CD8-positive, alpha-beta memory T cell (primary cell): ENCODE measurements at regions not wholly inside any gene's neighbourhood (a gene's known extent, or its start where the extent isn't known, plus 50 kb on each side); places are given as distances from the start of the nearest gene placed in this dataset.

ENCODE experiments used
- CTCF ChIA-PET: fragments of 350-600 bp; sonication (Branson Sonifier 250); formaldehyde crosslinking; loops from one replicate; lab custom pipeline; 2021; ENCODE audit warnings: antibody characterized with exemption; lab: Charles Lee
- POLR2A ChIA-PET: fragments of 350-600 bp; sonication (Branson Sonifier 250); formaldehyde crosslinking; loops from one replicate; lab custom pipeline; 2021; ENCODE audit warnings: antibody characterized with exemption; lab: Charles Lee
- DNase-seq, 5 donors: peaks; one replicate each; pipeline versions ENCODE4 v3.0.0 to v3.0.0-alpha.2; 2020 to 2022; ENCODE audit warnings: mixed read lengths in 1 of 5
- H3K27ac ChIP-seq: one replicate; pipeline ENCODE4 v1.7.0; 2013; ENCODE audit warnings: low read depth, mild to moderate bottlenecking, low read length, moderate library complexity
- H3K27me3 ChIP-seq: 2 replicates; pipeline ENCODE4 v1.7.0; 2013; ENCODE audit warnings: low read length, mild to moderate bottlenecking; ENCODE audit not compliant: insufficient read depth, poor library complexity, severe bottlenecking
- H3K36me3 ChIP-seq: 2 replicates; pipeline ENCODE4 v1.7.0; 2013; ENCODE audit warnings: mild to moderate bottlenecking, low read length, moderate library complexity; ENCODE audit not compliant: insufficient read depth
- H3K4me1 ChIP-seq: 2 replicates; pipeline ENCODE4 v1.7.0; 2013; ENCODE audit warnings: mild to moderate bottlenecking, low read length, moderate library complexity; ENCODE audit not compliant: insufficient read depth
- H3K4me3 ChIP-seq: 2 replicates; pipeline ENCODE4 v1.7.0; 2013; ENCODE audit warnings: mild to moderate bottlenecking, low read length
- H3K9me3 ChIP-seq: 2 replicates; pipeline ENCODE4 v1.7.0; 2013; ENCODE audit warnings: mild to moderate bottlenecking, low read length
- H3K27ac Mint-ChIP-seq, 8 donors: one replicate each; pipeline ENCODE4 v1.8.0; 2020 to 2021; ENCODE audit warnings: mixed read lengths in 8 of 8, mild to moderate bottlenecking in 6 of 8, inconsistent platforms in 3 of 8, moderate library complexity in 3 of 8
- H3K27me3 Mint-ChIP-seq, 2 donors: one replicate each; pipeline ENCODE4 v1.8.0; 2020 to 2021; ENCODE audit warnings: mixed read lengths in 2 of 2, mild to moderate bottlenecking in 1 of 2, moderate library complexity in 1 of 2
- H3K36me3 Mint-ChIP-seq, 3 donors: one replicate each; pipeline ENCODE4 v1.8.0; 2020 to 2021; ENCODE audit warnings: mixed read lengths in 3 of 3, inconsistent platforms in 1 of 3, mild to moderate bottlenecking in 1 of 3
- H3K4me1 Mint-ChIP-seq, 3 donors: one replicate each; pipeline ENCODE4 v1.8.0; 2020 to 2021; ENCODE audit warnings: mixed read lengths in 3 of 3, inconsistent platforms in 1 of 3, mild to moderate bottlenecking in 1 of 3
- H3K4me3 Mint-ChIP-seq, 7 donors: one replicate each; pipeline ENCODE4 v1.8.0; 2020 to 2021; ENCODE audit warnings: mixed read lengths in 7 of 7, mild to moderate bottlenecking in 6 of 7, moderate library complexity in 4 of 7, inconsistent platforms in 2 of 7
- H3K9me3 Mint-ChIP-seq, 5 donors: one replicate each; pipeline ENCODE4 v1.8.0; 2020 to 2022; ENCODE audit warnings: mixed read lengths in 5 of 5, mild to moderate bottlenecking in 3 of 5, moderate library complexity in 2 of 5, inconsistent platforms in 1 of 5

DNA sequence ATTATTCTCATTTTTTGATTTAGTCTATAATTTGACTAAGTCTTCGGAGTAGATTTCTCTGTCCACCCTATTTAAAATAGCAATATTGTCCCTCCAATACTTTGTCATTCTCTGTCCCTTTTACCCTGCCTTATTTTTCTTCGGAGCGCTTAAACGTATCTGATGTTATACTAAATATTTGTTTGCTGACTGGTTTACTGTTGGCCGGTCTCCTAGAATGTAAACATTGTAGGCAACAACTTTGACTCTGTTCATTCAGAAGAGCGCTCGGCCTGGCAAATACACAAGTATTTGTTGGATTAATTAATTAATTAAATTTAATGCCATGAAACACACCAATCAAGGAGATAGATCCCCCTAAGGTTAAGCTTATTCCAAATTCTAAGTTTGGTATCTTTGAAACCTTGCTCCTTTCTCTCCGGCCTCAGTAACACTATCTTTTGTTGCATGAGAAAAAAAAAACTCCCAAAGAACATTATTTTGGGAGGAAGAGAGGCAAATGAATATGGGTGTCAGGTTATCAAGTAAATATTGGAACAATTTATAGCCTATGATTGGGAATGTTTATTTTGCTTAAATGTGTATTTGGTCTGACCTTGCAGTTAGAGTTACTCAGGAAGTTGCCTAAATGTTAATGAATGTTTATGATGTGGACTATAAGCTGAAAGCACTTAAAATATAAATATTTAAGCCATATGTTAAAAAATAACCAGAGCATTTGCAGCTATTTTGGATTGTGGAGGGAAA, 231.1 kb downstream of the SOX4 start:
- CTCF ChIA-PET = no interaction called here
- no peak overlapping the region for H3K27ac Mint-ChIP-seq

DNA sequence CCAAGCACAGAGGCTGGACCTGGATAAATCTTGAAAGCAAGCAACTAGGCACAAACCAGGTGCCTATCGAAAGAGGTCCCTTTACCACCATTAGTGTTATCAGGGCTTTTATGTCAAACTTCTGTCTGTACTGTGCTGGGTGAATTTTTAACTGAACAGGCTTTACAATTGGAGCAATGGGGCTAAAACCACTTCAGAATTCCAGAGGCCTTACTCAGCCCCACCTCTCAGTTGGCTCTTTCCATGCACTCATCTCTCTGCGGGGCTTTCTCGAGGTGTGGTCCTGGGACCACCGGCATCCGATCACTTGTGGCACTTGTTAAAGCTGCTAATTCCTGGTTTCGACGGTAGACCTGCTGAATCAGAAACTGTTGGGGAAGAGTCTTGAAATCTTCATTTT, 232.5 kb downstream of the SOX4 start:
- H3K4me1 ChIP-seq = no peaks in the 10 kb centered on the region
- Mint-ChIP-seq H3K27me3 (peaks cover 1 to 3% of the 10 kb centered on the region in 2 donors), H3K4me1 (no peaks in the 10 kb centered on the region), H3K4me3 (no peak overlapping the region), H3K9me3 (peaks cover 0 to 4% (median 0%) of the 10 kb centered on the region in 5 donors), H3K27ac (no peak overlapping the region), H3K36me3 (no peaks in the 10 kb centered on the region)
- no peak overlapping the region for H3K27ac ChIP-seq
- DNase-seq = no peak
- ChIA-PET CTCF (no interaction called here), POLR2A (no interaction called here)
- H3K36me3 ChIP-seq = no peaks in the 10 kb centered on the region
- no peak overlapping the region for H3K4me3 ChIP-seq
- no peaks in the 10 kb centered on the region for H3K27me3 ChIP-seq
- no peaks in the 10 kb centered on the region for H3K9me3 ChIP-seq

More for the DNA sequence above, 231.1 kb downstream of the SOX4 start:
- Histone ChIP-seq H3K9me3 (no peaks in the 10 kb centered on the region), H3K4me3 (no peak overlapping the region), H3K36me3 (no peaks in the 10 kb centered on the region), H3K27me3 (no peaks in the 10 kb centered on the region), H3K4me1 (no peaks in the 10 kb centered on the region), H3K27ac (no peak overlapping the region)
- Mint-ChIP-seq H3K4me3 (no peak overlapping the region), H3K9me3 (peaks cover 0 to 4% (median 0%) of the 10 kb centered on the region in 5 donors), H3K36me3 (no peaks in the 10 kb centered on the region), H3K4me1 (no peaks in the 10 kb centered on the region), H3K27me3 (peaks cover 1 to 3% of the 10 kb centered on the region in 2 donors)
- no peak for DNase-seq
- POLR2A ChIA-PET = no interaction called here

DNA sequence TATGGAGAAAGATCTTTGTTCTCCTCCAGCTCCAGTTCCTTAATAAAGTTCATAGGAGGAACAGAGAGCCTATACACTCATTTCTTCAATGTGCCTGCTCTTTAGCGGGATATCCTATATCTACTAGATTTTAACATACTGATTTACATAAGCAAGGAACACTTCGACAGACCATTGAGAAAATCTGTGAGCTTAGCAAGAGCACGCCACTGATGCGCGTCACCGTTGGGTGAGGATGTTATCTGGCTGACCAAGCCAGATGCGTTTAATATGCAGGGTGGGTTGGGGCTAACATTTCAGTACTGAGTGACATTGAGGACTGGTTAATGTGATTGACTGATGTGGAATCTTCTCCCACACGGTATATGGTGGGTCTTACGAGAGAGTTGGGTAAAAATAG, 233.4 kb downstream of the SOX4 start:
- H3K4me1 Mint-ChIP-seq = no peaks in the 10 kb centered on the region
- CTCF ChIA-PET = no interaction called here
- no peaks in the 10 kb centered on the region for H3K36me3 Mint-ChIP-seq
- POLR2A ChIA-PET = no interaction called here
- H3K4me3 ChIP-seq = no peak overlapping the region
- peaks cover 1 to 3% of the 10 kb centered on the region in 2 donors for H3K27me3 Mint-ChIP-seq
- H3K9me3 ChIP-seq = no peaks in the 10 kb centered on the region
- peaks cover 0 to 4% (median 0%) of the 10 kb centered on the region in 5 donors for H3K9me3 Mint-ChIP-seq
- DNase-seq = no peak
- H3K27me3 ChIP-seq = no peaks in the 10 kb centered on the region
- H3K27ac ChIP-seq = no peak overlapping the region
- no peak overlapping the region for H3K27ac Mint-ChIP-seq
- no peaks in the 10 kb centered on the region for H3K4me1 ChIP-seq
- H3K4me3 Mint-ChIP-seq = no peak overlapping the region
- no peaks in the 10 kb centered on the region for H3K36me3 ChIP-seq

DNA sequence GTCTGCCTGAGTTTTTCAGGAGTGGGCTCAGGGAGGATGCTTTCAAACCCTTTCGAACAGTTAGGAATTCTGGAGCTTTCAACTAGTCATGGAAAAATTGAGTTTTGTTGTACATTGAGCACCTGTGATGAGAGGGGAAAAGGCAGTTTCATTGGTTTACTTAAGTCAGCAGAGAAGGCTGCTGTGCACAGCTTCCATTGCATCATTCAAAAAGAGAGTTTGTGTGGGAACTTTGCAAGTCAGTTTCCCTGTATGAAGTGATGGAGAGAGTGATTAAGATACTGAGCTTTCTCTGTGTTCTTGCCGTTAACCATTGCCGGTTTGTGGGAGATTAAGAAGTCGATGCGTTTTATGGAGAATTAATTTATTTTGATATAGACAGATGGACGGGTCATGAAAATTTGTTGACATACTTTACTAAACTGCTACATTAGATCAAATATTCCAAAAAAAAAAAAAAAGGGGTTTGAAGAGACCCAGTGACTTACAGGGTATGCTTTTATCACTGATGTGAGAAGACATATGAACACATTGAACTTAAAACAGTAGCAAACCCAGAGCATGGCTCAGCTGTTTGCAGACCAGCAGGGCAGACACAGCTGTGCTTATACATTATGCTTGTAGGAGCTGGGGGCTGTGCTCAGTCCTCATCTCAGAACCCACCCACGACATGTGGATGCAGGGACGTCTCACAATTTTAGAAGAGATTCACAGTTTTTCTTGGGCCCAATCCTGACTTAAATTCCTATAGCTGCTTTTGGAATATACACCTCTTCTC, 234.1 kb downstream of the SOX4 start:
- POLR2A ChIA-PET = no interaction called here
- no peaks in the 10 kb centered on the region for H3K4me1 ChIP-seq
- H3K36me3 Mint-ChIP-seq = no peaks in the 10 kb centered on the region
- no peaks in the 10 kb centered on the region for H3K4me1 Mint-ChIP-seq
- no peaks in the 10 kb centered on the region for H3K36me3 ChIP-seq
- no peak overlapping the region for H3K4me3 Mint-ChIP-seq
- peaks cover 1 to 3% of the 10 kb centered on the region in 2 donors for H3K27me3 Mint-ChIP-seq
- peak overlapping the region in 1 of 8 donors; percentile 28 for H3K27ac Mint-ChIP-seq
- CTCF ChIA-PET = no interaction called here
- no peaks in the 10 kb centered on the region for H3K27me3 ChIP-seq
- H3K9me3 Mint-ChIP-seq = peaks cover 0 to 4% (median 0%) of the 10 kb centered on the region in 5 donors
- H3K27ac ChIP-seq = no peak overlapping the region
- no peak for DNase-seq
- no peaks in the 10 kb centered on the region for H3K9me3 ChIP-seq
- no peak overlapping the region for H3K4me3 ChIP-seq

DNA sequence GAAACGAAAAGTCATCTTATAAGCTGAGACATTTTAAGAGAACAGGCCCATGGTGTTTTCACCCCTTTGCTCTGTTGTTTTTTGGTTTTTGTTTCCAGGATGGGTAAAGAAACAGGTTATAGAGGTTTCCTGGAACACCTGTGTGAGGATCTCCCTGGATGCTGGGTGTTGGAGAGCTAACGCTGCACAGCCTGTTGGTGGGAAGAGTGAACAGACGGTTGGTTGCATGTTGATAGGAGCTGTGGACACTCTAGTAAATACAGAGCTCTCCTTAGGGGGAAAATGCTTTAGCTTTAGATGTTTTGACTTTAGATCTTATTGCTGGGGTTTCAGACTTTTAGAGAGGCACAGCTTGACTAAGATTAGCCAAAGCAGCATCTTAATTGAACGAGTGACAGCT, 235.2 kb downstream of the SOX4 start:
- H3K27me3 Mint-ChIP-seq = peaks cover 1 to 3% of the 10 kb centered on the region in 2 donors
- CTCF ChIA-PET = no interaction called here

DNA sequence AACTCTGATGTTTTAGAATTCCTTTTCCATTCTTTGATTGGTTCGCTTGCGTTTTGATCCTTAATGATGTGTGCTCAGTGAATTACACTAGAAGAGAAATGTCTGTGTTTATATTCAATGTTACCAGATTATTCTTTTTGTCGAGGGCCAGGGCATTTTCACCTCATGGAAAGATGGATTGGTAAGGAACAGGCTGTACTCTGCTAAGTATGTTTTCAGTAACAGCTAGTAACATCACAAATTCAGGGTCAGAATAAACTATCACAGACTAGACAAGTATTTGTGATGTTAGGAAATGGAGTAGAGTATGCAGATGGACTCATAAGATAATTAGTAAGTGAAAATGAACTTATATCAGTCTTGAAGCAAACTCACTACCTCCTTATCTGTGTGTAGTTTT, 235.6 kb downstream of the SOX4 start:
- no peak overlapping the region for H3K4me3 ChIP-seq
- H3K27ac ChIP-seq = no peak overlapping the region
- H3K4me1 ChIP-seq = no peaks in the 10 kb centered on the region
- Mint-ChIP-seq H3K36me3 (no peaks in the 10 kb centered on the region), H3K4me3 (no peak overlapping the region), H3K4me1 (no peaks in the 10 kb centered on the region), H3K9me3 (peaks cover 0 to 4% (median 0%) of the 10 kb centered on the region in 5 donors), H3K27me3 (peaks cover 1 to 3% of the 10 kb centered on the region in 2 donors), H3K27ac (no peak overlapping the region)
- no peaks in the 10 kb centered on the region for H3K9me3 ChIP-seq
- no peaks in the 10 kb centered on the region for H3K36me3 ChIP-seq
- DNase-seq = no peak
- CTCF ChIA-PET = no interaction called here
- no peaks in the 10 kb centered on the region for H3K27me3 ChIP-seq
- POLR2A ChIA-PET = no interaction called here

More for the DNA sequence above, 235.2 kb downstream of the SOX4 start:
- Histone ChIP-seq H3K36me3 (no peaks in the 10 kb centered on the region), H3K4me1 (no peaks in the 10 kb centered on the region), H3K4me3 (no peak overlapping the region), H3K27me3 (no peaks in the 10 kb centered on the region), H3K27ac (no peak overlapping the region), H3K9me3 (no peaks in the 10 kb centered on the region)
- Mint-ChIP-seq H3K27ac (no peak overlapping the region), H3K36me3 (no peaks in the 10 kb centered on the region), H3K9me3 (peaks cover 0 to 4% (median 0%) of the 10 kb centered on the region in 5 donors), H3K4me3 (no peak overlapping the region), H3K4me1 (no peaks in the 10 kb centered on the region)
- no peak for DNase-seq
- POLR2A ChIA-PET = no interaction called here

DNA sequence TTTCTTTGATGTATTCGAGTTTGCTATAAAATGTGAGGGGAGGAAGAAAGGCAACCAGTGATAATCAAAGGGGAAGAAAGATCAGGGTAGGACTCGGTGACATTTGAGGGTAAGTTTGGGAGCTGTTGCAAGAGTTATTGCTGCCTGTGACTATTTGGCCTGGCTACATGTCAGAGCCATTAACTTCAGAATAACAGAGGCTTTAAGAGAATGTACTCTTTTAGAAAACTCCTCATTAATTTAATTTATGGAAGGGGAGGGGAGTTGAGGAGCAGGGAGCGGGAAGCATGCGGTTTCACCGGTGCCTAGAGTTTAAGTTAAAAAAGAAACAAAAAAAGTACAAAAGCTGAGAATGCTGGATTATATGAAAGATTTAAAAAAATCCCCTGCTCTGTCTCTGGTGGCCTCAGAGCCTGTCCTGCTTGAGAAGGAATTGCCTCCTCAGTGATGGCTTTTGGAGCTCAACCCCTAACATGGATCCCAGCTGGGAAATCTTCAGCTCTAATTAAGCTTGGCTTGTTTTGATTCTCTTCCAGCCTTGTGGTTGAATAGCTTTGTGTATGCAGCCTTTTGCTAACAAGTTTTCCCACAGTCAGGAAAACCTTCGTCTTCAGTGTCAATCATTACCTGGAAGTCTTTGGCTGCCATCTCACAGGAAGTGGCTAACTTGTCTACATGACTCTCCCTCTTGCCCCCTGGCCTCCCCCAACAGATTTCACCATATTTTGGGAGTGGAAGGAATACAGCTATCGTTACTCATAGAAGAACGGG, 238.2 kb downstream of the SOX4 start:
- CTCF ChIA-PET = no interaction called here
- H3K4me1 Mint-ChIP-seq = no peaks in the 10 kb centered on the region
- H3K4me3 ChIP-seq = no peak overlapping the region
- H3K4me1 ChIP-seq = no peaks in the 10 kb centered on the region
- no peaks in the 10 kb centered on the region for H3K27me3 ChIP-seq
- no peak overlapping the region for H3K27ac ChIP-seq
- peak overlapping the region in 1 of 8 donors; percentile 8 for H3K27ac Mint-ChIP-seq
- H3K27me3 Mint-ChIP-seq = peaks cover 0 to under 1% of the 10 kb centered on the region in 2 donors
- no peaks in the 10 kb centered on the region for H3K36me3 ChIP-seq
- H3K9me3 ChIP-seq = no peaks in the 10 kb centered on the region
- H3K9me3 Mint-ChIP-seq = peaks cover 0 to 4% (median 0%) of the 10 kb centered on the region in 5 donors
- POLR2A ChIA-PET = no interaction called here
- no peak overlapping the region for H3K4me3 Mint-ChIP-seq
- no peak for DNase-seq
- H3K36me3 Mint-ChIP-seq = no peaks in the 10 kb centered on the region

DNA sequence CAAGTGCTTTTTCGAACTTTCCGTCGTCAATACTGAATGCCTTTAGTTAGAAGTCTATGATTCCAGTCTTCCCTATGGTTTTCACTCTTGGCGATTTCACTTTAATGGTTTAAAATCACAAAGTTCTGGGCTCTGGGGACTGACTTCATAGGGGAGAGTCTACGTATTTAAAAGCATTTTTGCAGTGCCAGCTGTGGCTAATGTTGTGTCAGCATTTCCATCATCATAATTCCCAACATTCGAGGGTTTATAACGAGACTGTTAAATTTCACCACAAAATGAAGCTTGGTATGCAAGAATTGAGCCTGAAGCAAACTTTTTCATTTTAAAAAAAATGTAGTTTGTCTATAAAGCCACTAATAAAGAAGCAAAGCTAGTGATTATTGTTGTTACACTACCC, 242.7 kb downstream of the SOX4 start:
- no peak overlapping the region for H3K4me3 Mint-ChIP-seq
- DNase-seq = no peak
- no peaks in the 10 kb centered on the region for H3K9me3 ChIP-seq
- no peak overlapping the region for H3K27ac Mint-ChIP-seq
- H3K4me3 ChIP-seq = no peak overlapping the region
- H3K4me1 Mint-ChIP-seq = no peaks in the 10 kb centered on the region
- peaks cover 0 to 2% of the 10 kb centered on the region in 2 donors for H3K27me3 Mint-ChIP-seq
- H3K4me1 ChIP-seq = no peaks in the 10 kb centered on the region
- no peaks in the 10 kb centered on the region for H3K36me3 Mint-ChIP-seq
- H3K36me3 ChIP-seq = no peaks in the 10 kb centered on the region
- POLR2A ChIA-PET = no interaction called here
- H3K27ac ChIP-seq = no peak overlapping the region
- peaks cover 0 to 9% (median 0%) of the 10 kb centered on the region in 5 donors for H3K9me3 Mint-ChIP-seq
- CTCF ChIA-PET = no interaction called here
- no peaks in the 10 kb centered on the region for H3K27me3 ChIP-seq
